ENCODE measurements at regions not wholly inside any gene's neighbourhood (a gene's known extent, or its start where the extent isn't known, plus 50 kb on each side); places are given as distances from the start of the nearest gene placed in this dataset.

DNA sequence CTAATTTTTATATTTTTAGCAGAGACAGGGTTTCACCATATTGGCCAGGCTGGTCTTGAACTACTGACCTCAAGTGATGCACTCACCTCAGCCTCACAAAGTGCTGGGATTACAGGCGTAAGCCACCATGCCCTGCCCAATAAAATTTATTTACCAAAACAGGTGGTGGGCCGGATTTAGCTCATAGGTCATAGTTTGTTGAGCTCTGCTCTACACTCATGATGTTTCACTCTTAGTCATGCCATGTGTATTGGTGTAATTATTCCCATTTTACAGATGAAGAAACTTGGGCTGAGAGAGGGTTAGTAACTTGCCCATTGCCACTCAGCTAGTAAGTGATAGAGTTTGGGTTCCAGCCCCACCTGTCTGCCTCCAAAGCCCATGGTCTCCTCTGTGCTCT, 93.1 kb upstream of the WWC1 start:
- no peak overlapping the region for H3K4me3 ChIP-seq (ENCODE audit: low read length)
- no peak for DNase-seq (ENCODE audit: low read depth)
- TF ChIP-seq, protein P1, sequence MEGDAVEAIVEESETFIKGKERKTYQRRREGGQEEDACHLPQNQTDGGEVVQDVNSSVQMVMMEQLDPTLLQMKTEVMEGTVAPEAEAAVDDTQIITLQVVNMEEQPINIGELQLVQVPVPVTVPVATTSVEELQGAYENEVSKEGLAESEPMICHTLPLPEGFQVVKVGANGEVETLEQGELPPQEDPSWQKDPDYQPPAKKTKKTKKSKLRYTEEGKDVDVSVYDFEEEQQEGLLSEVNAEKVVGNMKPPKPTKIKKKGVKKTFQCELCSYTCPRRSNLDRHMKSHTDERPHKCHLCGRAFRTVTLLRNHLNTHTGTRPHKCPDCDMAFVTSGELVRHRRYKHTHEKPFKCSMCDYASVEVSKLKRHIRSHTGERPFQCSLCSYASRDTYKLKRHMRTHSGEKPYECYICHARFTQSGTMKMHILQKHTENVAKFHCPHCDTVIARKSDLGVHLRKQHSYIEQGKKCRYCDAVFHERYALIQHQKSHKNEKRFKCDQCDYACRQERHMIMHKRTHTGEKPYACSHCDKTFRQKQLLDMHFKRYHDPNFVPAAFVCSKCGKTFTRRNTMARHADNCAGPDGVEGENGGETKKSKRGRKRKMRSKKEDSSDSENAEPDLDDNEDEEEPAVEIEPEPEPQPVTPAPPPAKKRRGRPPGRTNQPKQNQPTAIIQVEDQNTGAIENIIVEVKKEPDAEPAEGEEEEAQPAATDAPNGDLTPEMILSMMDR (IDR thresholded peaks at IDR 0.05; ENCODE audit: insufficient read depth, low read depth, low read length, missing control alignments), result no peak

DNA sequence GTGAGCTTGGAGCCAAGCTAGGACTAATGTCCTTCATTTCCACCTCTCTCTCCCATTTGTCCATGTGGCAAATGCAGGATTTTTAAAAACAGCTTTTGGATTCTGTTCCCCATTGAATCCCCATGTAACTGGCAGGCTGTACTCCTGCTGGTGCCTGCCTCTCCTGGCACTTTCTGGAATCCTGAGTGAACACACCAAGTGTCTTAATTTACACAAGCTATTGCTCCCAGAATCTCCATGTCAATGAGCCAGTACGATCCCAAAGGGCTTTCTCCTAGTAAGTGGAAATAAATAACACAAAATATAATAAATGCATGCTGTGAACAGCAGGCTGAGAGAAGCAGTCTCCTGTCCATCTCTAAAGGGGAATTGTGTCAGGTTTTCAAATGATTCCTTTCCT, 88.4 kb upstream of the WWC1 start:
- DNase-seq (ENCODE audit: low read depth), result no peak
- TF ChIP-seq, protein P1 (IDR thresholded peaks at IDR 0.05; ENCODE audit: insufficient read depth, low read depth, low read length, missing control alignments), result no peak
- H3K4me3 ChIP-seq (ENCODE audit: low read length), result no peak overlapping the region

DNA sequence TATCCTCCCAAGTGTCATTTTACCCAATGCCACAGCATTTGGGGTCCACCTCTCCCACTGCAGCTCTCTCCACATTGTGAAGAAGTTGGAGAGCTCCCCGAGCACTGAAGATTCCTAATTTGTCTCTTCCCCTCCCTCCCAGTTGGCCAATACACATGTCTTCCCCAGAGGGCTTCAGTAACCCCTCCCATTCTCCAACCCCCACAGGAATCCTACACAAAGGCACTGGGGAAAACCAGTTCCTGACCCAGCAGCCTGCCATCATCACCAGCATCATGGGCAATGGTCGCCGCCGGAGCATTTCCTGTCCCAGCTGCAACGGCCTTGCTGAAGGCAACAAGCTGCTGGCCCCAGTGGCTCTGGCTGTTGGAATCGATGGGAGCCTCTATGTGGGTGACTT, 87.3 kb upstream of the WWC1 start:
- H3K4me3 ChIP-seq (ENCODE audit: low read length), result no peak overlapping the region
- no peak for DNase-seq (ENCODE audit: low read depth)
- TF ChIP-seq, protein P1 (IDR thresholded peaks at IDR 0.05; ENCODE audit: insufficient read depth, low read depth, low read length, missing control alignments), result no peak

DNA sequence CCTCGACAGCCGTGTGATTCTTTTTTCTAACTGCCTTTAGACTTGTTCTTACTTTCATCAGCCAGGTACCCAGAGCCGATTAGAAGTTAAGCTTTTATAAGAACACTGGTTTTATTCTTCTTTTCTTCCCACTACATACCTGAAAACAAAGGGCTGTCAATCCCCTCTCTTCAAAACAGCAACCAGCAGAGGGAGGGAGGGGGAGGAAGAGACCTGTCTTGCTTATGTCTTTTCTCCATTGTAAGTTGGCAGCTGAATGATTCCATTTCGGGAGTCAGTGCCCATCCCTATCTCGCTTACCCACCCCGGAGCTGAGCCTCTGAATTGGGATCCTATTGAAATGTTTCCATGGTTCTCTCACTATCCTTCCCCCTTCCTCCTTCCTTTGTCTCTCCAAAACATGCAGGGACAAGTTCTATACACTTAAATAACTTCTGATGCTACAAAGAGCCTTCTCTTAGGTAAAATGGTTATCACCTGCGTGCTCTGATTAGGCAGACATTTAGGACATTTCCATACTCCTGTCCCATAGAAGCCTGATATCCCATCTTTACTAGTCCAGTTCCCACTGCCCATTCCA, 83.9 kb upstream of the WWC1 start:
- TF ChIP-seq, protein P1 (IDR thresholded peaks at IDR 0.05; ENCODE audit: insufficient read depth, low read depth, low read length, missing control alignments), result no peak
- DNase-seq (ENCODE audit: low read depth), result peak; percentile 32
- H3K4me3 ChIP-seq (ENCODE audit: low read length), result no peak overlapping the region

DNA sequence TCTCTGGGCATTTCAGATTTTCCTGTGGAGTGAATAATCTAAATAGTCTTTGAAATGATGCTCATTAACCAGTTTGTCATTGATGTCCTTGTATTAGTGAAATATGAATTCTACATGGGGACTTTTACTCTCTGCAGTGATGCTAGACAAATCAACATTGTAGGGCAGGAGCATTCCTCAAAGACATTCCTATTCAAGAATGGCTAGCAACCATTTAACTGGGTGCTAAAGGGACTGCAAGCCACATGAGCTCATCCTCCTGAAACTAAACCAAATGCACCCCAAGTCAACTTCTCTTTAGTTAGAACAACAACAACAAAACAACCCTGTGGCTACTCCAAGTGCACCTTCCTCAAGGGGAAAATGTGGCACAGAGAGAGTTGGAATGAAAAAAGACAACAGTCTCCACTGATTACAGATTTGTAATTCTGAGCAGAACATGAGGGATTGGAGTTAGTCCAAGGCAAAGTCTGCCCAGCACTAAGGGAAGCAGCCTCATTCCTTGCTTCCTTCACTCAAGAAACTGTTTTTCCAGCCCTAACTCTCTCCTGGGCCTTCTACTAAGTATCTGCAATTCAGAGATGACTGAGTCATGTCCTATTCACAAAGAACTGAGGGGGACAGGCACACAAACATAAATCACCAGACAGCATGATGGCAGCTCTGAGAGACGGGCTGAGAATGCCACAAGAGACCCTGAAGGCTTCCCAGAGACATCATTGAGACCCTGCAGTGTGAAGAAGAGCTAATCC, 82.0 kb upstream of the WWC1 start:
- no peak overlapping the region for H3K4me3 ChIP-seq (ENCODE audit: low read length)
- TF ChIP-seq, protein P1 (IDR thresholded peaks at IDR 0.05; ENCODE audit: insufficient read depth, low read depth, low read length, missing control alignments), result no peak
- DNase-seq (ENCODE audit: low read depth), result no peak

DNA sequence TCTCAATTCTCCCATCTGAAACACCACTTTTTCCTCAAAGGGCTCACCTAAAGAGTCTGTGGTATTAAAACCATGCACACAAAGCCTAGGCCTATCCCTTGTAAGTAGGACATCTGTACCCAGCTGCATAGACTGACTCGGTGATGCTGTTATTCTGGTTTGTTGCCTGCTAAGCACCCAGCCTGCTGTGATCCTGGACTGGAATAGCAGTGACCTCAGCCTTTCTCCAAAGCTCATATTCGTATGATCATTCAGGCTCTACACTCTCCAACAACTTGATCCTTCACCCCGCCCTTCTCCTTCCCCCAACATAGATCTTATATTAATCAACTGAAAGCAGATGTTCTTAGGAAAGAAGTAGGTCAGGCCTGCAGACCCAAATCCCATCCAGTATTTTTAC, 81.4 kb upstream of the WWC1 start:
- TF ChIP-seq, protein P1 (IDR thresholded peaks at IDR 0.05; ENCODE audit: insufficient read depth, low read depth, low read length, missing control alignments), result no peak
- H3K4me3 ChIP-seq (ENCODE audit: low read length), result no peak overlapping the region
- no peak for DNase-seq (ENCODE audit: low read depth)

DNA sequence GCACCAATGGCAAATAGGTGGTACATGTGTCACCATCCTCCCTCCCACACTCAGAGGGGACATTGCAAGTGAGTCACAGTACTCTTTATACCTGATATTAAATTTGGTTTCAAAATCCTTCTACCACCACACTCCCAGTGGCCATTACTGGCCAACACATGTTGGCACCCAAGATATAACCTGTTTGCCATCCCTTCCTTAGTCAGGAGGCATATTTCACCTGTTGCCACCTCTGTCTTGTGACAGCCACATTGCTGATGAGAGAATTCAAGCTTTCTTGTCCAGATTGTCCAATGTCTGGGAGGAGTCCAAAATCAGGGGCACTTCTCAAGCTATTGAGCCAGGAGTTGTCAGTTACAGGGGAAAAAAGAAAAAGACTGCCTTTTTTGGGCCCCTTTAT, 80.2 kb upstream of the WWC1 start:
- H3K4me3 ChIP-seq (ENCODE audit: low read length), result no peak overlapping the region
- TF ChIP-seq, protein P1 (IDR thresholded peaks at IDR 0.05; ENCODE audit: insufficient read depth, low read depth, low read length, missing control alignments), result no peak
- no peak for DNase-seq (ENCODE audit: low read depth)
